Nephron progenitor cell (in vitro differentiated cells): ENCODE measurements at regions not wholly inside any gene's neighbourhood (a gene's known extent, or its start where the extent isn't known, plus 50 kb on each side); places are given as distances from the start of the nearest gene placed in this dataset.

Experiments used
- DNase-seq: peaks from one replicate; pipeline ENCODE4 v3.0.0; 2021
- H3K27ac Mint-ChIP-seq: 2 replicates; pipeline ENCODE4 v1.8.0; 2021; ENCODE audit warnings: mild to moderate bottlenecking, moderate library complexity, mixed read lengths
- H3K27me3 Mint-ChIP-seq: 2 replicates; pipeline ENCODE4 v1.8.0; 2021; ENCODE audit warnings: mild to moderate bottlenecking, low read depth, mixed read lengths; ENCODE audit not compliant: poor library complexity
- H3K36me3 Mint-ChIP-seq: 2 replicates; pipeline ENCODE4 v1.8.0; 2021; ENCODE audit warnings: low read depth, mixed read lengths
- H3K4me1 Mint-ChIP-seq: 2 replicates; pipeline ENCODE4 v1.8.0; 2021; ENCODE audit warnings: mixed read lengths
- H3K4me3 Mint-ChIP-seq: 2 replicates; pipeline ENCODE4 v1.8.0; 2021; ENCODE audit warnings: mild to moderate bottlenecking, moderate library complexity, mixed read lengths
- H3K9me3 Mint-ChIP-seq: 2 replicates; pipeline ENCODE4 v1.8.0; 2021; ENCODE audit warnings: mild to moderate bottlenecking, moderate library complexity, mixed read lengths
- TF ChIP-seq, protein P1 (sequence below): fragments of 200-600 bp; sonication (generic); IDR thresholded peaks from 2 replicates; pipeline ENCODE4 v1.5.0; 2021; ENCODE audit warnings: antibody characterized with exemption

DNA sequence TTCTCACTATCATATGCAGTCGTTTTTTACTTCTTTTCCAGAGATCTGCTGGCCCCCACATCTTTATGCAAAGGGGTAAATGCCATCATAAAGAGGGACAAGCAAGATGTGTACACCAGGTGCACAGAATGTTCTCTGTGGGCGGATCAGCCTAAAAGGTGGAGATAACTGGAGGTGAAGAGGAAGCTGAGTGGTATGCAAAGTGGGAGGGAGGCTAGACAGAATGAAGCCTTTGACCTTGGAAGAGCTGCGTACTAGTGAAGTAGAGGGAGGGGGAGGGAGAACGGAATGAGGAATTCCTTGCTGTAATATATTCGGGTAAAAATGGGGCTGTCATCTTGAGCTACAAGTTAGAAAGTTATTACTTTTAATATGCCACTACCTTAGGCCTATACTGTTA, 287.5 kb upstream of the VRK2 start:
- H3K36me3 Mint-ChIP-seq, result no peaks in the 10 kb centered on the region
- H3K4me1 Mint-ChIP-seq, result peaks cover 11% of the 10 kb centered on the region
- no peaks in the 10 kb centered on the region for H3K27me3 Mint-ChIP-seq
- no peaks in the 10 kb centered on the region for H3K9me3 Mint-ChIP-seq
- H3K27ac Mint-ChIP-seq, result no peak overlapping the region
- TF ChIP-seq, protein P1, sequence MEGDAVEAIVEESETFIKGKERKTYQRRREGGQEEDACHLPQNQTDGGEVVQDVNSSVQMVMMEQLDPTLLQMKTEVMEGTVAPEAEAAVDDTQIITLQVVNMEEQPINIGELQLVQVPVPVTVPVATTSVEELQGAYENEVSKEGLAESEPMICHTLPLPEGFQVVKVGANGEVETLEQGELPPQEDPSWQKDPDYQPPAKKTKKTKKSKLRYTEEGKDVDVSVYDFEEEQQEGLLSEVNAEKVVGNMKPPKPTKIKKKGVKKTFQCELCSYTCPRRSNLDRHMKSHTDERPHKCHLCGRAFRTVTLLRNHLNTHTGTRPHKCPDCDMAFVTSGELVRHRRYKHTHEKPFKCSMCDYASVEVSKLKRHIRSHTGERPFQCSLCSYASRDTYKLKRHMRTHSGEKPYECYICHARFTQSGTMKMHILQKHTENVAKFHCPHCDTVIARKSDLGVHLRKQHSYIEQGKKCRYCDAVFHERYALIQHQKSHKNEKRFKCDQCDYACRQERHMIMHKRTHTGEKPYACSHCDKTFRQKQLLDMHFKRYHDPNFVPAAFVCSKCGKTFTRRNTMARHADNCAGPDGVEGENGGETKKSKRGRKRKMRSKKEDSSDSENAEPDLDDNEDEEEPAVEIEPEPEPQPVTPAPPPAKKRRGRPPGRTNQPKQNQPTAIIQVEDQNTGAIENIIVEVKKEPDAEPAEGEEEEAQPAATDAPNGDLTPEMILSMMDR, result no peak
- no peak overlapping the region for H3K4me3 Mint-ChIP-seq
- no peak for DNase-seq

DNA sequence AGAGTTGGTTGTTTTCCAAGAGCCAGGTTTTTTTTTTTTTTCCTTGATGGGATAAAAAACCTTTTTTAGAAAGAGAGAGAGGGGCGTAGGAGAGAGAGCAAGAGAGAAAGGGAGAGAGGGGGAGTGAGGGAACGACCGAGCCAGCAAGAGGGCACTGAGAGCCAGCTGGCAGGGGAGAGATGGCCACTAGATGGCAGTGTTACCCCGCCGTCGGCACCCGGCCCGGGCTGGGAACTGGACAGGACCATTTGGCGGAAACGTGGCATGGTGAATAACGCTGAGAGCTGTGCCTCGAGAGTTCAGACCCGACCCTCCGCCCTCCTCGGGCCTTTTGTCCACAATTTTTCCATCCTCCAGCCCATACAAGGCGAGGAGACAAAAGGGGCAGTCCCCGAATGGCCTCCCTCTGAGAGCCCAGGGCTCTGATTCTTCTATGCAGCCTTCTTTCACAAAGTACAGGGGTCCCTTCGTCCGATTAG, 286.7 kb upstream of the VRK2 start:
- no peaks in the 10 kb centered on the region for H3K36me3 Mint-ChIP-seq
- H3K27ac Mint-ChIP-seq, result no peak overlapping the region
- peak overlapping the region; percentile 50 for H3K4me3 Mint-ChIP-seq

DNA sequence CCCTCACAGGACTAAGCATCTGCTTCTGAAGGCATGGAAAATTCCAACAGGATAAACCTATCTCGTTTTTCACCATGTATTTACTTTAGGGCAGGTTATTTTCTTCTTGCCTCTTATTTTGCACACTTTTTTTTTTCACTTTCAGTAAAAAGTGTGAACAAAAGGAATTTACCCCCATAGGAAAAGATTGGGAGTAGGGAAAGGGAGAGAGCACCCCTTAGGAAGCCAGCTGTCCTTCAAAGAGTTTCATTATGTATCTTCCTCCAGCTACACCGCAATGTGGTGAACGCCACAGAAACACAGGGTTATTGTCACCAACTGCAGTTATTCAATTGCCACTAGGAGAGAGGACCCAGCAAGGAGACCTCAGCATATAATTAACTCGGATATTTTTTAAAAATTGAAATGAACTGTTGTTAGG, 286.2 kb upstream of the VRK2 start:
- Mint-ChIP-seq H3K9me3 (no peaks in the 10 kb centered on the region), H3K4me3 (peak overlapping the region; percentile 50), H3K27me3 (no peaks in the 10 kb centered on the region), H3K4me1 (peaks cover 11% of the 10 kb centered on the region), H3K36me3 (no peaks in the 10 kb centered on the region), H3K27ac (no peak overlapping the region)
- TF ChIP-seq, protein P1, result no peak
- DNase-seq, result no peak

More for the DNA sequence above, 286.7 kb upstream of the VRK2 start:
- no peaks in the 10 kb centered on the region for H3K9me3 Mint-ChIP-seq
- TF ChIP-seq, protein P1, result peak; percentile 97
- H3K4me1 Mint-ChIP-seq, result peaks cover 11% of the 10 kb centered on the region
- DNase-seq, result peak; percentile 95
- no peaks in the 10 kb centered on the region for H3K27me3 Mint-ChIP-seq

DNA sequence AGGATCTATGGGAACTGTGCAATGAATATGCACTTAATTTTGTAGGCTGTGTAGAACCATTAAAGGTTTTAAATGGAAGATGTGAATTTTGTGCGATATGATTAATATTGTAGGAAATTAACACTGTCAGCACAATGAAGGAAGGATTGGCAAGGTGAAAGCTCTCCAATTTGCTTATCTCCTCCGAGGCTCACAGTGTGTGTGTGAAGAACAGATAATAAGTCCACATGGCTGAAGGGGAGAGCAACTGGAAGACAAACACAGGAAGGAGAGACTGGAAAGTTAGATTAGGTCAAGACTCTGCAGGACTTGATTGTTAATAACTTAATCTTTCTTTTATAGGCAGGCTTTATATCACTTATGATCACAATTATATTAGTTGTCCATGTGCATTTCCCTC, 269.7 kb upstream of the VRK2 start:
- H3K27ac Mint-ChIP-seq, result no peak overlapping the region
- H3K4me3 Mint-ChIP-seq, result no peak overlapping the region
- TF ChIP-seq, protein P1, result no peak
- H3K36me3 Mint-ChIP-seq, result no peaks in the 10 kb centered on the region
- no peaks in the 10 kb centered on the region for H3K4me1 Mint-ChIP-seq
- no peaks in the 10 kb centered on the region for H3K9me3 Mint-ChIP-seq
- H3K27me3 Mint-ChIP-seq, result no peaks in the 10 kb centered on the region
- DNase-seq, result no peak

DNA sequence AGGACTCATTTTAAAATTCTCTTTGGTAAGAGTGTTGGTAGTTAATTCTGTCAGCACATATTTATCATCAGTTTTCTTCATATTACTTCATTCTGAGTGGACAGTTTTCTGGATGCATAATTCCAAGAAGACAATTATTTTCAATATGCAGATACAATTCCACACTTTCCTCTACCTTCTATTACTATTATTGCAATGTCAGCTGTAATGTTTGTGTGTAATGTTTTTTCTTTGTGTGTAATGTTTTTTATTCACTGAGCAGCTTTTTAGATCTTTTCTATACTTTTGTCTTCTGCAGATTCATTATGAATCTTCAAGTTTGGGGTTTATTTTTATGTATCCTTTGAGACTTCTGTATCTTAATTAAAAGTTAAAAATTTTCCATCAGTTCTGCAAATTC, 264.0 kb upstream of the VRK2 start:
- Mint-ChIP-seq H3K27ac (no peak overlapping the region), H3K27me3 (no peaks in the 10 kb centered on the region), H3K4me1 (no peaks in the 10 kb centered on the region), H3K36me3 (no peaks in the 10 kb centered on the region), H3K9me3 (no peaks in the 10 kb centered on the region), H3K4me3 (no peak overlapping the region)
- no peak for DNase-seq
- TF ChIP-seq, protein P1, result no peak

DNA sequence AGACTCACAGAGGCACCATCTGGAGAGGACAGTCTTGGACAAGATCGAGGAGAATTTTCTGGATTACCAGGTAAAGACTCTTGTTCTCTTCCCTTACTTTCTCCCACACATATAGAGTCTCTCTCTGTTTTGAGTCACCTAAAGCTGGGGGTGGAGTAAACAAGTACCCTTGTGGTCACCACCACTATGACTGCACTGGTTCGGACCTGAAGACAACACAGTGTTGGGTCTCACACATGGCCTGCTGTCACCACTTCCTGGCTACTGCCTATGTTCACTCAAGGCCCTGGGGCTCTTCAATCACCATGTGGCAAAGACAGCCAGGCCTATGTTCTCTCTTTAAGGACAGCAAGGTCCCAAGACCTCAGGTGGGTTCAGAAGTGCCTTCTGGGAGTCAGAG, 253.3 kb upstream of the VRK2 start:
- no peaks in the 10 kb centered on the region for H3K36me3 Mint-ChIP-seq
- no peak overlapping the region for H3K27ac Mint-ChIP-seq
- no peak overlapping the region for H3K4me3 Mint-ChIP-seq
- H3K27me3 Mint-ChIP-seq, result no peaks in the 10 kb centered on the region
- peaks cover 10% of the 10 kb centered on the region for H3K9me3 Mint-ChIP-seq
- H3K4me1 Mint-ChIP-seq, result peaks cover 7% of the 10 kb centered on the region
- TF ChIP-seq, protein P1, result no peak
- no peak for DNase-seq
